HFFc6 (cell line): ENCODE measurements at regions not wholly inside any gene's neighbourhood (a gene's known extent, or its start where the extent isn't known, plus 50 kb on each side); places are given as distances from the start of the nearest gene placed in this dataset.

Experiments
- DNase-seq: peaks from one replicate; pipeline ENCODE4 v3.0.0-alpha.2; 2018
- H3K27ac Mint-ChIP-seq: 2 replicates; pipeline ENCODE4 v1.8.0; 2020; ENCODE audit warnings: mild to moderate bottlenecking, mixed read lengths
- H3K27me3 Mint-ChIP-seq: 2 replicates; pipeline ENCODE4 v1.8.0; 2021; ENCODE audit warnings: mild to moderate bottlenecking, moderate library complexity, mixed read lengths; ENCODE audit not compliant: insufficient read depth
- H3K36me3 Mint-ChIP-seq: 2 replicates; pipeline ENCODE4 v1.8.0; 2021; ENCODE audit warnings: low read depth, mixed read lengths
- H3K4me1 Mint-ChIP-seq: 2 replicates; pipeline ENCODE4 v1.8.0; 2020; ENCODE audit warnings: low read depth, mixed read lengths
- H3K4me3 Mint-ChIP-seq: 2 replicates; pipeline ENCODE4 v1.8.0; 2020; ENCODE audit warnings: mild to moderate bottlenecking, moderate library complexity, mixed read lengths
- H3K9me3 Mint-ChIP-seq: 2 replicates; pipeline ENCODE4 v1.8.0; 2020; ENCODE audit warnings: mild to moderate bottlenecking, mixed read lengths
- TF ChIP-seq, protein P1 (sequence below): fragments of 200-600 bp; sonication (generic); IDR thresholded peaks from 2 replicates; pipeline ENCODE4 v1.5.0; 2021; ENCODE audit warnings: antibody characterized with exemption, mild to moderate bottlenecking

DNA sequence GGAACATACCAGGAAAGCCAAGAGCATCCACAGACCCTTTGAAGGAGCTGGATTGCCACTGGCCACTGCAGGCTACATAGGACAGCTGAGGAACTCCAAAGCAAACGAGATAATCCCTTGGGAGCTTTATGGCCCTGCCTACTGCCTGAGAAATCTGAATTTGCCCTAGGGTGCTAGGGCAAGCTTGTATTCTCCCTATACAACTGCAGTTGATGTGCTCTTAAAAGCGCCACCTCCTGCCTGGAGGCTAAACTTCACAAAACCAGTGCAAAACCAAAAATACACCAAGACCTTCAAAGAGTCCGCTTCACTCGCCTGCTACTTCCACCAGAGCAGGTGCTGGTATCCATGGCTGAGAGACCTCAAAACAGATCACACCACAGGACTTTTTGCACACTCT is 99.6 kb upstream of the KRR1 start:
- no peaks in the 10 kb centered on the region for H3K36me3 Mint-ChIP-seq
- no peak overlapping the region for H3K27ac Mint-ChIP-seq
- no peaks in the 10 kb centered on the region for H3K27me3 Mint-ChIP-seq
- DNase-seq: no peak
- TF ChIP-seq, protein P1, sequence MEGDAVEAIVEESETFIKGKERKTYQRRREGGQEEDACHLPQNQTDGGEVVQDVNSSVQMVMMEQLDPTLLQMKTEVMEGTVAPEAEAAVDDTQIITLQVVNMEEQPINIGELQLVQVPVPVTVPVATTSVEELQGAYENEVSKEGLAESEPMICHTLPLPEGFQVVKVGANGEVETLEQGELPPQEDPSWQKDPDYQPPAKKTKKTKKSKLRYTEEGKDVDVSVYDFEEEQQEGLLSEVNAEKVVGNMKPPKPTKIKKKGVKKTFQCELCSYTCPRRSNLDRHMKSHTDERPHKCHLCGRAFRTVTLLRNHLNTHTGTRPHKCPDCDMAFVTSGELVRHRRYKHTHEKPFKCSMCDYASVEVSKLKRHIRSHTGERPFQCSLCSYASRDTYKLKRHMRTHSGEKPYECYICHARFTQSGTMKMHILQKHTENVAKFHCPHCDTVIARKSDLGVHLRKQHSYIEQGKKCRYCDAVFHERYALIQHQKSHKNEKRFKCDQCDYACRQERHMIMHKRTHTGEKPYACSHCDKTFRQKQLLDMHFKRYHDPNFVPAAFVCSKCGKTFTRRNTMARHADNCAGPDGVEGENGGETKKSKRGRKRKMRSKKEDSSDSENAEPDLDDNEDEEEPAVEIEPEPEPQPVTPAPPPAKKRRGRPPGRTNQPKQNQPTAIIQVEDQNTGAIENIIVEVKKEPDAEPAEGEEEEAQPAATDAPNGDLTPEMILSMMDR: no peak
- no peak overlapping the region for H3K4me3 Mint-ChIP-seq
- no peaks in the 10 kb centered on the region for H3K9me3 Mint-ChIP-seq
- peaks cover 25% of the 10 kb centered on the region for H3K4me1 Mint-ChIP-seq

DNA sequence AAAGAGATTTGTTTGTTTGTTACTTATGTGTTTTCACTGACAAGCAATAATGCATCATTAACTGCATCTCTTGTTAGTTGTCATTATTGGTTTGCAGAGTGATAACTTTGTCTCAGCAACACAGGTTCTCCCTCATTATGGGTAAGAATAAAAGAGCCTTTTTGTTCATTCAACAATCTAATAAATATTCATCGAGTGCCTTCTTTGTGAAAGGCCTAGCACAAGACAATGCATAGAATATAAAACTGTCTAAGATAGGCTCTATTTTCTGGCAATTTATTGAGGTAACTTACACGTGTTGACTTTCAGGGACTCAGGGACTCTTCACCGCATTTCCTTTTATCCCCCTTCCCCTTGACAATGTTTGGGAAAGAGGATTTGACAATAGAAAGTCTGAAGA is 95.5 kb upstream of the KRR1 start:
- peaks cover 20% of the 10 kb centered on the region for H3K4me1 Mint-ChIP-seq

GRCh38 chr12:75606151-75606550 is 94.7 kb upstream of the KRR1 start:
- Mint-ChIP-seq H3K27ac (no peak overlapping the region), H3K36me3 (no peaks in the 10 kb centered on the region), H3K9me3 (no peaks in the 10 kb centered on the region), H3K27me3 (no peaks in the 10 kb centered on the region), H3K4me3 (no peak overlapping the region), H3K4me1 (peaks cover 23% of the 10 kb centered on the region)
- DNase-seq: no peak
- TF ChIP-seq, protein P1: no peak

More for the DNA sequence above, 95.5 kb upstream of the KRR1 start:
- DNase-seq: no peak
- Mint-ChIP-seq H3K27ac (no peak overlapping the region), H3K4me3 (no peak overlapping the region), H3K36me3 (no peaks in the 10 kb centered on the region), H3K9me3 (no peaks in the 10 kb centered on the region), H3K27me3 (no peaks in the 10 kb centered on the region)
- TF ChIP-seq, protein P1: no peak

DNA sequence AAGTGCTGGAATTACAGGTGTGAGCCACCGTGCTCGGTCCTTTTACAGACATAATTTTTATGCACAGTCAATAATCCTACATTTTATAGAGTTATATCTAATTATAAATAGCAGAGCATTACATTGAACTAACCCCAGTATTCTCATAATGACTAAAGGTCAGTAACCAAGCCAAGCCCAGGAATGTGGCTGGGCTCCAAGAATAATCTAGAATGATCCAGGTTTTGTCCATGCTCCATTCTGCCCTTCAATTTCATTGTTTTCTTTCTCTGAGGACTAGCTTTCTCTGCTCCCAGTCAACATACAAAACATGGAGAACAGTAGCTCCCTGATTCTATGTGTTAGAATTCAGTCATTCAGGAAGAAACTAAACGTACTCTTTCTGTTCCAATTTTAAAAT is 92.1 kb upstream of the KRR1 start:
- Mint-ChIP-seq H3K27ac (no peak overlapping the region), H3K27me3 (no peaks in the 10 kb centered on the region), H3K4me1 (peaks cover 23% of the 10 kb centered on the region), H3K4me3 (no peak overlapping the region), H3K36me3 (no peaks in the 10 kb centered on the region), H3K9me3 (no peaks in the 10 kb centered on the region)
- no peak for DNase-seq
- TF ChIP-seq, protein P1: no peak

DNA sequence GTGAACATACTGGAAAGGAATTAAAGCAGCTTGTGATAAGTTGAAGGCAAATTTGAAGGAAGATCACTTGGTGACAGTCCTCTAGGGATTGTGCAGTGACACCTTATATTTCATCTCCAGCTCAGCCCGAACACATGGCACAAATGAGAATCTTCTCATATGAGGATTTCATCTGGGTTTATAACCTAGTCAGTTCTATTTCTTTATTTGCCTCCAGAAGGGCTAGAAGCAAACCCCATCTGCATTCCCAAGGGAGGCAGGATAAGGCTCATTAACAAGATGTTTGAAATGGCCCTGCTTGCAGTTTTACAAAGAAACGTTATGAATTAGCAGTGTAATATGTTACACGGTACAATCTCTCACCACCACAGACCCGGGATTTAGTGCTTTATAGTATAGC is 90.7 kb upstream of the KRR1 start:
- no peak for DNase-seq
- TF ChIP-seq, protein P1: no peak
- H3K27me3 Mint-ChIP-seq: no peaks in the 10 kb centered on the region

DNA sequence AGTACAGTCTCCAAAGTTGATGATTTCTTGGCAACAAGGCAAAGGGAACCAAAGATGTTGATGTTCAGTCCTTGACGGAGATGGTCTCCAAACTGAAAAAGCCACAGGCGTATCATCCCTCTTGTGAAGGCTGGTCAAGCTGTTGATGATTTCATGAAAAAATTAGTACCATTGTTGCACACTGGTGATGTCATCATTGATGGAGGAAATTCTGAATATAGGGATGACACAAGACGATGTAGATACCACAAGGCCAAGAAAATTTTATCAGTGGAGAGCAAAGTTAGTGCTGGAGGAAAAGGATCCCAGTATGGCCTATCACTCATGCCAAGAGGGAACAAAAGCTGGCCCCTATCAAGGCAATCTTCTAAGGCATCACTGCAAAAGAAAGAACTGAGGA is 88.7 kb upstream of the KRR1 start:
- H3K27ac Mint-ChIP-seq: no peak overlapping the region
- no peaks in the 10 kb centered on the region for H3K27me3 Mint-ChIP-seq
- H3K9me3 Mint-ChIP-seq: no peaks in the 10 kb centered on the region
- no peak overlapping the region for H3K4me3 Mint-ChIP-seq
- H3K36me3 Mint-ChIP-seq: peaks cover 7% of the 10 kb centered on the region; the same call in 1 of the 2 replicates
- TF ChIP-seq, protein P1: no peak
- peaks cover 15% of the 10 kb centered on the region for H3K4me1 Mint-ChIP-seq
- DNase-seq: no peak

More for the DNA sequence above, 90.7 kb upstream of the KRR1 start:
- Mint-ChIP-seq H3K27ac (no peak overlapping the region), H3K4me1 (peaks cover 23% of the 10 kb centered on the region), H3K4me3 (no peak overlapping the region), H3K9me3 (no peaks in the 10 kb centered on the region), H3K36me3 (no peaks in the 10 kb centered on the region)
